AG04450 (cell line): ENCODE measurements at regions not wholly inside any gene's neighbourhood (a gene's known extent, or its start where the extent isn't known, plus 50 kb on each side); places are given as distances from the start of the nearest gene placed in this dataset.

Experiments
- CTCF ChIA-PET: fragments of 300-600, 350-600 bp; formaldehyde crosslinking; extraction: SDS; loops from one replicate; lab custom pipeline; 2022; ENCODE audit warnings: antibody characterized with exemption, inconsistent platforms; lab: Charles Lee
- POLR2A ChIA-PET: fragments of 350-600 bp; formaldehyde crosslinking; extraction: SDS; loops from one replicate; lab custom pipeline; 2021; ENCODE audit warnings: antibody characterized with exemption, inconsistent platforms; lab: Yijun Ruan, JAX
- DNase-seq: peaks from one replicate; pipeline ENCODE4 v3.0.0-alpha.2; 2011; ENCODE audit warnings: low read depth, low spot score
- H3K27ac ChIP-seq: one replicate; pipeline ENCODE4 v1.5.1; 2012; ENCODE audit warnings: low read depth, low read length, control low read depth
- H3K27me3 ChIP-seq: one replicate; pipeline ENCODE4 v1.6.0; 2012; ENCODE audit warnings: low read length; ENCODE audit not compliant: control insufficient read depth, insufficient read depth
- H3K4me3 ChIP-seq: 2 replicates; pipeline ENCODE4 v1.5.1; 2011; ENCODE audit warnings: mild to moderate bottlenecking, low read depth, low read length, control low read depth
- H3K9me3 ChIP-seq: 2 replicates; pipeline ENCODE4 v1.5.1; 2012; ENCODE audit warnings: low read length; ENCODE audit not compliant: control insufficient read depth, insufficient read depth
- CTCF ChIP-seq: IDR thresholded peaks from 2 replicates; pipeline ENCODE4 v1.5.1; 2011; ENCODE audit warnings: low read depth, low read length, control low read depth, inconsistent platforms

GRCh38 chr17:12318571-12319266 is 298.0 kb downstream of the MAP2K4 start:
- no peak overlapping the region for H3K27ac ChIP-seq
- no peaks in the 10 kb centered on the region for H3K27me3 ChIP-seq
- no peak for TF ChIP-seq CTCF
- ChIA-PET CTCF (interaction anchor here (1.3 to 1.7 kb wide), 2 partner anchors 227 to 424 kb away, joined by 4 to 6 read pairs; no protein-coding TSS in a partner anchor), POLR2A (no interaction called here)
- peaks cover 5% of the 10 kb centered on the region; the same call in 1 of the 2 replicates for H3K9me3 ChIP-seq
- no peak for DNase-seq
- no peak overlapping the region for H3K4me3 ChIP-seq

GRCh38 chr17:12320286-12320685 is 299.6 kb downstream of the MAP2K4 start:
- no peak for TF ChIP-seq CTCF
- no peaks in the 10 kb centered on the region for H3K27me3 ChIP-seq
- CTCF ChIA-PET = no interaction called here

GRCh38 chr17:12328204-12328603 is 307.5 kb downstream of the MAP2K4 start:
- ChIA-PET CTCF (no interaction called here), POLR2A (no interaction called here)
- no peak for TF ChIP-seq CTCF

More at GRCh38 chr17:12320286-12320685, 299.6 kb downstream of the MAP2K4 start:
- Histone ChIP-seq H3K27ac (peak overlapping the region; percentile 39), H3K9me3 (no peaks in the 10 kb centered on the region; the same call in 1 of the 2 replicates), H3K4me3 (no peak overlapping the region)
- DNase-seq = peak; percentile 55
- POLR2A ChIA-PET = no interaction called here

GRCh38 chr17:12330456-12330855 is 309.8 kb downstream of the MAP2K4 start:
- Histone ChIP-seq H3K27me3 (no peaks in the 10 kb centered on the region), H3K4me3 (no peak overlapping the region), H3K9me3 (no peaks in the 10 kb centered on the region), H3K27ac (no peak overlapping the region)
- CTCF ChIA-PET = no interaction called here
- POLR2A ChIA-PET = interaction anchor here (0.6 kb wide), 1 partner anchor 389 kb away, joined by 4 read pairs; no protein-coding TSS in a partner anchor
- DNase-seq = no peak
- TF ChIP-seq CTCF = no peak

More at GRCh38 chr17:12328204-12328603, 307.5 kb downstream of the MAP2K4 start:
- Histone ChIP-seq H3K27ac (no peak overlapping the region), H3K4me3 (no peak overlapping the region), H3K27me3 (no peaks in the 10 kb centered on the region), H3K9me3 (no peaks in the 10 kb centered on the region)
- no peak for DNase-seq

- Histone ChIP-seq H3K27me3 (no peaks in the 10 kb centered on the region), H3K9me3 (peaks cover 3% of the 10 kb centered on the region; the same call in 1 of the 2 replicates), H3K27ac (no peak overlapping the region), H3K4me3 (no peak overlapping the region)
- no peak for TF ChIP-seq CTCF
- DNase-seq = no peak
- ChIA-PET CTCF (interaction anchor here (2.6 kb wide), 1 partner anchor 325 kb away, joined by 8 read pairs; the partner anchor contains the start of gene MYOCD), POLR2A (no interaction called here)
Measured at GRCh38 chr17:12341328-12341727, 320.7 kb downstream of the MAP2K4 start.
